ENCODE measurements at regions not wholly inside any gene's neighbourhood (a gene's known extent, or its start where the extent isn't known, plus 50 kb on each side); places are given as distances from the start of the nearest gene placed in this dataset.
"Not testable (repeated sequence)": the region's sequence is repeated elsewhere in the genome, so short reads cannot be mapped to it uniquely, and the experiment has no call there.

DNA sequence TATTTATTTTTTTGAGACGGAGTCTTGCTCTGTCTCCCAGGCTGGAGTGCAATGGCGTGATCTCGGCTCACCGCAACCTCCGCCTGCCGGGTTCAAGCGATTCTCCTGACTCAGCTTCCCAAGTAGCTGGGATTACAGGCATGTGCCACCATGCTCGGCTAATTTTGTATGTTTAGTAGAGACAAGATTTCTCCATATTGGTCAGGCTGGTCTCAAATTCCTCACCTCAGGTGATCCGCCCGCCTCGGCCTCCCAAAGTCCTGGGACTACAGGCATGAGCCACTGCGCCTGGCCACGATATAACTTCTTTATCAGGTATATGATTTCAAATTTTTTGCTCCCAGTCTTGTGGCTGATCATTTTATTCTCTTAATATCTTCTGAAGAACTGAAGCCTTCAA, 1506.3 kb downstream of the FAM181B start:
- H3K27me3 Mint-ChIP-seq, DNase-seq, H3K4me3 Mint-ChIP-seq, ATAC-seq, H3K36me3 Mint-ChIP-seq, H3K27ac Mint-ChIP-seq, H3K4me1 Mint-ChIP-seq, POLR2A ChIA-PET: not testable (repeated sequence)
- H3K9me3 Mint-ChIP-seq, result peaks cover 0 to 10% (median 1%) of the 10 kb centered on the region in 9 donors

DNA sequence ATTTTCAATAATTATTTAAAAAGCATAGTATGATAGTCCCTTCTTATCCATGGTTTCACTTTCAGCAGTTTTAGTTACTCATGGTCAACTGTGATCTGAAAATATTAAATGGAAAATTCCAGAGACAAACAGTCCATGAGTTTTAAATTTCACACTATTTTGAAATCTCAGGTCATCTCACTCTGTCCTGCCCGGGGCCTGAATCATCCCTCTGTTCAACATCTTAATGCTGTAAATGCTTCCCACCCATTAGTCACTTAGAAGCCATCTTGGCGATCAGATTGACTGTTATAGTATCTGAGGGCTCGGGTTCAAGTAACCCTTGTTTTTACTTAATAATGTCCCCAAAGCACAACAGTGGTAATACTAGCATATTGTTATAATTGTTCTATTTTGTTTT, 1509.3 kb downstream of the FAM181B start:
- Mint-ChIP-seq H3K36me3 (no peaks in the 10 kb centered on the region), H3K27me3 (no peaks in the 10 kb centered on the region), H3K4me3 (no peak overlapping the region), H3K9me3 (peaks cover 0 to 10% (median 0%) of the 10 kb centered on the region in 9 donors), H3K4me1 (no peaks in the 10 kb centered on the region), H3K27ac (no peak overlapping the region)
- ATAC-seq (no peak), DNase-seq (no peak)
- POLR2A ChIA-PET, result no interaction called here

DNA sequence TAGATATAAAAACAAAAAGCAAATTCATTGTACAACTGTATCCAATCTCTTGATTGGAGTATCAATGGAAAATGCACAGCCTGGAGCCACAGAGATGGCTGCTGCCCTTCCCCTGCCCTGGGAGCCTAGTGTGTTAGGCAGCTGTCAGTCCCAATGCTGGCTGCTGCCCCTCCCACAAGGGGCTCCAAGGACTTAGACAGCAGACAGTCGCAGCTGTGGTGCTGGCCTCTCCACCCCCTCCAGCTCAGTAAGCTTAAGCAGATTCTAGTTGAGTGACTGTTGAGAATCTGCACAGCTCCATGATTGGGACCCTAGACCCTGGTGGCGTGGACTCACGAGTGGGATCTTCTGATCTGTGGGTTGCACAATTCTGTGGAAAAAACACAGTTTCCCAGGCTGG, 1511.2 kb downstream of the FAM181B start:
- Mint-ChIP-seq H3K27me3 (no peaks in the 10 kb centered on the region), H3K27ac (no peak overlapping the region), H3K4me3 (no peak overlapping the region), H3K4me1 (no peaks in the 10 kb centered on the region), H3K9me3 (peaks cover 0 to 10% (median 0%) of the 10 kb centered on the region in 9 donors), H3K36me3 (no peaks in the 10 kb centered on the region)
- no peak for DNase-seq
- POLR2A ChIA-PET, result no interaction called here
- ATAC-seq, result no peak

DNA sequence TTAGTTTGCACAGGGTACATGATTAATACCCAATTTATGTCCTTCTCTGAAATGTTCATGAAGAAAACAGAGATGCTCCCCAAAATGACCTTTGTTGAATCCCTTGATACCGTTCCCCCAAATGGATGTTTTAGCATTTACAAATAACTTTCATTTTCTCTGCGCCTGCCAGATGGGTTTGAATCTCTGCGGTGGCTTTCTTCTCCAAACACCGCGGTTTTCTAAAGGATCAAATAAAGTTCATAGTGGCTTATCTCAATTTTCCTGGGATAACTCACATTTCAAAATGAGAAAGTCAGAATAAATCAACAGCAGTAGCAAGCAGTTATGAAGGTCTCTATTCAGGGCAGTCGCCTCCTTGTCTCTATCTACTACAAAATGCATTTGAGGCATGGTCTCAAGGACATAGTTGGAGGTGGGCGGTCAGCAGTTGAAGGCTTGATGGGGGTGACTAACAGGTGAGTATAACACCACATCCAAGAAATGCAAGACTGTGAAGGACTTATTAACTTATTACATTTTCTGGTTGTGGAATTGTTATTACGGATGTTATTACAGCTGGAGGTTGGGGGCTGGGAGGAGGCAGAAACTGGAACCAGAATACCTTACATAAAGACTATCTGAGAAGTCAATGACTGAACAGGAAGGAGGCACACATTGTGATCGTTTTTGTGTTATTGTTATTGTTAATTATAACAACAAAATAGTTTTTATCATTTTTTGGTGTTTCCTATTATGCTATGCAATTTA, 1513.3 kb downstream of the FAM181B start:
- Mint-ChIP-seq H3K9me3 (peaks cover 0 to 10% (median 0%) of the 10 kb centered on the region in 9 donors), H3K27me3 (no peaks in the 10 kb centered on the region), H3K4me1 (no peaks in the 10 kb centered on the region), H3K27ac (no peak overlapping the region), H3K36me3 (no peaks in the 10 kb centered on the region), H3K4me3 (no peak overlapping the region)
- ATAC-seq, result no peak
- POLR2A ChIA-PET, result no interaction called here
- DNase-seq, result no peak

DNA sequence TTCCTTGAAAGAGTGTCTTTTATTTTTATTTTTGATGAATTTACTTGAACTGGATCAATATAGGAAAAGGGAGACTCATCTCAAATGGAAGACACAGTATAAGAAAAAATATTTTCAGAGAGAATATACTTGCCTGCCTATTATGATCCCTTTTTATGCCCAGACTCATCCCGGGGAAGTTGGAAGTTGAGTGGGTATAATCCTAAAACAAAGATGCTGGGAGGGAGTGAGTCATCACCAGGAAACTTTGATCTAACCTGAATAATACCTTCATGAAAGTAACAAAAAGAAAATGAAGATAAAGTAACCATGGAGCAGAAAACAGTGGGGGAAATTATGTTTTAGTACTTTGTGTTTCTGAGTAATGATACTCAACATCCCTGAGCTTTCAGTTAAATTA, 1514.0 kb downstream of the FAM181B start:
- no peaks in the 10 kb centered on the region for H3K4me1 Mint-ChIP-seq
- H3K27me3 Mint-ChIP-seq, result no peaks in the 10 kb centered on the region
- no peak for DNase-seq

DNA sequence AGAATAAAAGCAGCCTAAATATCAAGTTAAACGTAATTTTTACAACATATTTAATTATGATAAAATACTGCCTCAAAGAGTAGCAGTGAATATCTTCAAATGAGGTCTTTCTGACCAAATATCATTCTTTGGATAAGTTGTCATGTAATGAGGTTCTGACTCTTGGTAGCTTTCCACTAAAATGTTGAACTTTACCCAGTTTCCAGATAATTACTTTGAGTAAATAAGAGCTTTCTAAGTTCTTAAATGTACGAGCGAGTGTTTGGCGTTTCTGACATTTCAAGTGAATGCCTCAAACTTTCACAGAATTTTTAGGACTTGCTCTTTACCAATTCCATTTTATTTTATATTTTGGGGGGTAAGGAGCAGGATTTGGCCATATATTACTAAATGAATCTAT, 1515.2 kb downstream of the FAM181B start:
- Mint-ChIP-seq H3K9me3 (peaks cover 0 to 13% (median 6%) of the 10 kb centered on the region in 9 donors), H3K36me3 (no peaks in the 10 kb centered on the region), H3K4me1 (no peaks in the 10 kb centered on the region), H3K27ac (no peak overlapping the region), H3K4me3 (no peak overlapping the region), H3K27me3 (no peaks in the 10 kb centered on the region)
- ATAC-seq (no peak), DNase-seq (no peak)
- POLR2A ChIA-PET, result no interaction called here

More for the DNA sequence above, 1514.0 kb downstream of the FAM181B start:
- Mint-ChIP-seq H3K27ac (no peak overlapping the region), H3K4me3 (no peak overlapping the region), H3K36me3 (no peaks in the 10 kb centered on the region), H3K9me3 (peaks cover 0 to 12% (median 3%) of the 10 kb centered on the region in 9 donors)
- ATAC-seq, result no peak
- POLR2A ChIA-PET, result no interaction called here

DNA sequence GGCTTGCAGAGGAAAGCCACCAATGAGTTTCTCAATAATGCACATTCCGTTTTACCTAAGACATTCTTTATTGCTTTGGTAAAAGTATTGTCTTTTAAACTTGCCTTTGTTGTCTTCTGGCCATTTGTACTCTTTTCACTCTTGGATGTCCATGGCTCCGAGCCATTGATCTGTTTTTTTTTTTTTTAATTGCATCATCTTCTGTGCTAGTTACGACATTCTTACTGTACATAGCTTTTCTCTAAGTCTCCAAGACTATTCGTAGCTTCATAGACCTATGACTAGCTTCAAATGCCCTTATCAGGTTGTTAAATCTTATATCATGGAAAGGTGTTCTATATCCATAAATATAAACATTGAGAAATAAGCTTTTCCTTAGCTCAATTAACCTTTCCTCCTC, 1522.6 kb downstream of the FAM181B start:
- no peaks in the 10 kb centered on the region for H3K27me3 Mint-ChIP-seq
- POLR2A ChIA-PET, result no interaction called here
- no peak for ATAC-seq
- H3K9me3 Mint-ChIP-seq, result peaks cover 1 to 23% (median 10%) of the 10 kb centered on the region in 9 donors
- H3K27ac Mint-ChIP-seq, result no peak overlapping the region
- H3K4me3 Mint-ChIP-seq, result no peak overlapping the region
- H3K4me1 Mint-ChIP-seq, result no peaks in the 10 kb centered on the region
- no peak for DNase-seq
- H3K36me3 Mint-ChIP-seq, result no peaks in the 10 kb centered on the region

DNA sequence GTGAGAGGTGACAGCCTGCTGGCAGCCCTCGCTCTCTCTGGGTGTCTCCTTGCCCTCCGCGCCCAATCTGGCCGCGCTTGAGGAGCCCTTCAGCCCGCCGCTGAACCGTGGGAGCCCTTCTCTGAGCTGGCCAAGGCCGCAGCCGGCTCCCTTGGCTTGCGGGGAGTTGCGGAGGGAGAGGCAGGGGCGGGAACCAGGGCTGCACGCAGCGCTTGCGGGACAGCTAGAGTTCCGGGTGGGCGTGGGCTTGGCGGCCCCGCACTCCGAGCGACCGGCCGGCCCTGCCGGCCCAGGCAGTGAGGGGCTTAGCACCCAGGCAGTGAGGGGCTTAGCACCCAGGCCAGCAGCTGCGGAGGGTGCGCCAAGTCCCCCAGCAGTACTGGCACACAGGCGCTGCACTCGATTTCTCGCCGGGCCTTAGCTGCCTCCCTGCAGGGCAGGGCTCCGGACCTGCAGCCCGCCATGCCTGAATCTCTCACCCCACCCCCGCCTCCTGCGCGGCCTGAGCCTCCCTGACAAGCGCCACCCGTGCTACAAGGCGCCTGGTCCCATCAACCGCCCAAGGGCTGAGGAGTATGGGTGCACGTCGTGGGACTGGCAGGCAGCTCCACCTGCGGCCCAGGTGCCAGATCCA, 1526.1 kb downstream of the FAM181B start:
- ATAC-seq, result no peak
- H3K36me3 Mint-ChIP-seq, result no peaks in the 10 kb centered on the region
- no peaks in the 10 kb centered on the region for H3K4me1 Mint-ChIP-seq
- POLR2A ChIA-PET, result no interaction called here
- no peak overlapping the region for H3K4me3 Mint-ChIP-seq
- no peak for DNase-seq
- H3K9me3 Mint-ChIP-seq, result peaks cover 0 to 17% (median 4%) of the 10 kb centered on the region in 9 donors
- no peaks in the 10 kb centered on the region for H3K27me3 Mint-ChIP-seq
- H3K27ac Mint-ChIP-seq, result no peak overlapping the region

DNA sequence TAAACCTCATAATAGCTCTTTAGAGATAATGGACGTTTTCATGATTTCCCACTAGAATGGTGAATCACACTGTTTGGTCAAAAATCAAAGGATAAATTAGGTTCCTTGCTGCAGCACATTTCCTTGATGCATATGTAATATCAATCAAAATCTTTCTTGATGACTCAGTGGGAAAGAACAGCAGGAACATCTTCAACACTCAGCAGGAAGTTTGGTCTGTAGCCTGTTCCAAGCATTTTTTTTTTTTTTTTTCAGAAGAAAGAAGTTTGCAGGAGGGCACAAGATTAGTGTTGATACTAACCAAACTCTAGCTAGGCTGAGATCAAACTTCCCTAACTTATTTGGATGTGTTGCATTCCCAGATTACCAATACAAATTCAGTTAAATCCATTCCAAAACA, 1529.8 kb downstream of the FAM181B start:
- Mint-ChIP-seq H3K4me3 (no peak overlapping the region), H3K36me3 (no peaks in the 10 kb centered on the region), H3K4me1 (no peaks in the 10 kb centered on the region), H3K27ac (no peak overlapping the region), H3K27me3 (no peaks in the 10 kb centered on the region), H3K9me3 (peaks cover 2 to 16% (median 5%) of the 10 kb centered on the region in 9 donors)
- POLR2A ChIA-PET, result no interaction called here
- no peak for ATAC-seq
- no peak for DNase-seq

DNA sequence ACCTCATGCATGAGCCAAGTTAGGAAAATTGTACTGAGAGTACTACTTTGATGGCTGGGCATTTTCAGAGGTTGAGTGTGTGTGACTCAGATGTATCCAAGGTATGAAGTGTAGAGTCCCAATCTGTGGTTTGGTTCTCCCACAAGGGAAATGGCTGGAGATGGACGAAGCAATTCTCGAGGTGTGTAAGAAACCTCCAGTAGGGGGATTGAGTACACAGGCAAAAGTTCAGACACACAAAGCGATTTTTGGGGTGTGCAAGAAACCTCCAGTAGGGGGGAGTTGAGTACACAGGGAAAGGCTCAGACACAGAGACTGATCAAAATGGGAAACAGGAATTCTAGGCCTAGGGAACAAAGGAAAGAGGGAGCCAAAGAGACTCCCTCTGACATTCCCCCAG, 1536.3 kb downstream of the FAM181B start:
- ATAC-seq (no peak), DNase-seq (no peak)
- Mint-ChIP-seq H3K27ac (no peak overlapping the region), H3K4me3 (no peak overlapping the region), H3K36me3 (no peaks in the 10 kb centered on the region), H3K9me3 (peaks cover 0 to 52% (median 11%) of the 10 kb centered on the region in 9 donors), H3K27me3 (no peaks in the 10 kb centered on the region), H3K4me1 (no peaks in the 10 kb centered on the region)
- POLR2A ChIA-PET, result no interaction called here

DNA sequence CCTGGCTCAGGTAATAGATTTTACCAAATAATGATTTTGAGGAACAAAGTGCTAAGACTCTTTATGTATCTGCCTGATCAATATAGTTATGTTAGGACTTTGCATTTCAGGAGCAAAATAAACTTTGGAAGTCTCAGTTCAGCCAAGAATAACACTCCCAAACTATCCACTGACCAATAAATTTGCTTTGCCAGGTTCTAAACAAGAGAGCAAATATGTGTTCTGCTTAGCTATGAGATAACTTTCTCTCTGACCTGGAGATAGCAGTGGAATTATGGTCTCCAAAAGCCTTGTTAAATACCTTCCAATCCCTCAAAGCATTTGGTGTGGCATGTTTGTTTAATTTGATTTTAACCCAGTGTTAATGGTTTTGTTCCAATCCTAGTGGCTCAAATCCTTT, 1541.1 kb downstream of the FAM181B start:
- POLR2A ChIA-PET, result no interaction called here
- DNase-seq, result no peak

DNA sequence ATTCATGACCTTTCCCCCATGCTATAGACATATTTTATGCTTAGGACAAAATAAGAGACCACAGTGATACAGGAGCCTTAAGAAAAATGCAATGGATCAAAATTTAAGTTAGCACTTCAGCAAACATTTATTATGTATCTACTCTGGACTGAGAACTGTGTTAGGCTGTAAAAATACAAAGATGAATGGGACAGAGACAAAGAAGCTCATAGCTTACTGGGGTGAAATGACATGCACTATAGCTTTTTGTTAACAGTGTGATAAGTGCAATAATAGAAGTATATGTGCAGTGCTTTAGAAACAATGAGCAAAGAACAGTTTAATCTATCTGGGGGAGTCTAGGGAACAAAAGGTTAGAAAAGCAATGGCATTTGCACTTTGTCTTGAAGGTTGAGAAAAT, 1543.1 kb downstream of the FAM181B start:
- ATAC-seq, result no peak
- Mint-ChIP-seq H3K27me3 (peaks cover 0 to 4% (median 0%) of the 10 kb centered on the region in 5 donors), H3K27ac (no peak overlapping the region), H3K4me3 (no peak overlapping the region), H3K36me3 (peaks cover 0 to 3% (median 0%) of the 10 kb centered on the region in 3 donors), H3K9me3 (peaks cover 3 to 31% (median 10%) of the 10 kb centered on the region in 9 donors), H3K4me1 (no peaks in the 10 kb centered on the region)
- POLR2A ChIA-PET, result no interaction called here
- DNase-seq, result no peak

More for the DNA sequence above, 1541.1 kb downstream of the FAM181B start:
- Mint-ChIP-seq H3K36me3 (no peaks in the 10 kb centered on the region), H3K27me3 (no peaks in the 10 kb centered on the region), H3K4me1 (no peaks in the 10 kb centered on the region), H3K9me3 (peaks cover 6 to 33% (median 8%) of the 10 kb centered on the region in 9 donors), H3K27ac (no peak overlapping the region), H3K4me3 (no peak overlapping the region)
- ATAC-seq, result no peak

DNA sequence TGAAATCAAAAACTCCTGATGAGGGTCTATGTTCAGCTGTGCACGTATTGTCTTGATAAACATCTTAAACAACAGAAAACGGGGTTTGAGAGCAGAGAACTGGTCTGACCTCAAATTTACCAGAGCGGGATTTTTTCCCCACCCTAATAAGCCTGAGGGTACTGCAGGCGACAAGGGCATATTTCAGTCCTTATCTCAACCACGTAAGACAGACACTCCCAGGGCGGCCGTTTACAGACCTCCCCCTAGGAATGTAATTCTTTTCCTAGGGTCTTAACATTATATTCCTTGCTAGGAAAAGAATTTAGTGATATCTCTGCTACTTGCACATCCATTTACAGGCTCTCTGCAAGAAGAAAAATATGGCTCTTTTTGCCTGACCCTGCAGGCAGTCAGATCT, 1546.6 kb downstream of the FAM181B start:
- H3K27ac Mint-ChIP-seq, H3K27me3 Mint-ChIP-seq, POLR2A ChIA-PET, H3K4me1 Mint-ChIP-seq, H3K4me3 Mint-ChIP-seq, H3K36me3 Mint-ChIP-seq, ATAC-seq, DNase-seq: not testable (repeated sequence)
- H3K9me3 Mint-ChIP-seq, result peaks cover 2 to 31% (median 14%) of the 10 kb centered on the region in 9 donors
